ENCODE measurements at regions not wholly inside any gene's neighbourhood (a gene's known extent, or its start where the extent isn't known, plus 50 kb on each side); places are given as distances from the start of the nearest gene placed in this dataset.

DNA sequence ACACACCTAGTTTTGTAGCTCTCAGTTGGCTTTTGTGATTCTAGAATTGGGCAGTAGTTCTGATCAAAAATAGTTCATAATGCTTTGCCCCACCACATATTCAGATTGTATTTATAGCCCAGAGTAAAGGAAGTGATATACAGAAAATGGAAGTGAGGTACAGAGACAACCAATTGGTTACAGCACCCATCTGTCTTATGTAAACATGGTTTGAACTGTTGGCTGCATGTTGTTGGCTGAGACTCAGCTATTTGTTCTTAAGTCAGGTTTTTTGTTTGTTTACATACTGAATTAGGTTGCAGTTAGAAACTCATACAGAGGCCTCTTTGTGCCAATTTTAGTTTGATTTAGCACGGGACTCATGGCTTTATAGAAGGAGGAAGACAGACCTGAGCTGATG is 158.9 kb upstream of the GPR26 start:
- no peak overlapping the region for H3K4me3 ChIP-seq (ENCODE audit: control insufficient read depth in 2 of 3, extremely low read depth in 1 of 3, insufficient read depth in 2 of 3, low read depth in 1 of 3, low read length in 3 of 3)
- peaks cover 2% of the 10 kb centered on the region for H3K4me1 ChIP-seq (ENCODE audit: control insufficient read depth, extremely low read depth, insufficient read depth, low read length)
- H2AFZ ChIP-seq (ENCODE audit: control insufficient read depth, low read length): no peak overlapping the region
- no peaks in the 10 kb centered on the region for H3K9me1 ChIP-seq (ENCODE audit: control insufficient read depth, extremely low read depth, insufficient read depth, low read length)
- H3K9ac ChIP-seq (ENCODE audit: control insufficient read depth, extremely low read depth, insufficient read depth, low read length): no peak overlapping the region
- no peaks in the 10 kb centered on the region for H3K79me2 ChIP-seq (ENCODE audit: control insufficient read depth, insufficient read depth, low read length)
- no peaks in the 10 kb centered on the region for H4K20me1 ChIP-seq (ENCODE audit: control insufficient read depth, extremely low read depth, insufficient read depth, low read length)
- DNase-seq (ENCODE audit: low read depth, low spot score) (no peak), FAIRE-seq (no peak)
- H3K4me2 ChIP-seq (ENCODE audit: control insufficient read depth, extremely low read depth, insufficient read depth, low read depth, low read length): no peak overlapping the region
- dilution Hi-C loops (cut with MboI; ENCODE audit: extremely low pct_ligation_motif_present, low sequenced_read_pairs): no loop called here
- no peak overlapping the region for H3K27ac ChIP-seq (ENCODE audit: control insufficient read depth, insufficient read depth, low read length)
- no peaks in the 10 kb centered on the region for H3K27me3 ChIP-seq (ENCODE audit: control insufficient read depth, extremely low read depth, insufficient read depth, low read length)
- H3K36me3 ChIP-seq (ENCODE audit: control insufficient read depth in 2 of 2, extremely low read depth in 1 of 2, insufficient read depth in 2 of 2, low read length in 2 of 2): no peaks in the 10 kb centered on the region
- no peak for TF ChIP-seq EZH2 (IDR thresholded peaks at IDR 0.05; ENCODE audit: low read length)
- TF ChIP-seq, protein P1, sequence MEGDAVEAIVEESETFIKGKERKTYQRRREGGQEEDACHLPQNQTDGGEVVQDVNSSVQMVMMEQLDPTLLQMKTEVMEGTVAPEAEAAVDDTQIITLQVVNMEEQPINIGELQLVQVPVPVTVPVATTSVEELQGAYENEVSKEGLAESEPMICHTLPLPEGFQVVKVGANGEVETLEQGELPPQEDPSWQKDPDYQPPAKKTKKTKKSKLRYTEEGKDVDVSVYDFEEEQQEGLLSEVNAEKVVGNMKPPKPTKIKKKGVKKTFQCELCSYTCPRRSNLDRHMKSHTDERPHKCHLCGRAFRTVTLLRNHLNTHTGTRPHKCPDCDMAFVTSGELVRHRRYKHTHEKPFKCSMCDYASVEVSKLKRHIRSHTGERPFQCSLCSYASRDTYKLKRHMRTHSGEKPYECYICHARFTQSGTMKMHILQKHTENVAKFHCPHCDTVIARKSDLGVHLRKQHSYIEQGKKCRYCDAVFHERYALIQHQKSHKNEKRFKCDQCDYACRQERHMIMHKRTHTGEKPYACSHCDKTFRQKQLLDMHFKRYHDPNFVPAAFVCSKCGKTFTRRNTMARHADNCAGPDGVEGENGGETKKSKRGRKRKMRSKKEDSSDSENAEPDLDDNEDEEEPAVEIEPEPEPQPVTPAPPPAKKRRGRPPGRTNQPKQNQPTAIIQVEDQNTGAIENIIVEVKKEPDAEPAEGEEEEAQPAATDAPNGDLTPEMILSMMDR (optimal IDR thresholded peaks at IDR 0.05 in 1 of 3, IDR thresholded peaks at IDR 0.05 in 1 of 3, conservative IDR thresholded peaks at IDR 0.05 in 1 of 3; ENCODE audit: extremely low read depth in 1 of 3, insufficient read depth in 2 of 3, low read length in 3 of 3): no peak
- no peaks in the 10 kb centered on the region for H3K9me3 ChIP-seq (ENCODE audit: control insufficient read depth, low read depth, low read length)

DNA sequence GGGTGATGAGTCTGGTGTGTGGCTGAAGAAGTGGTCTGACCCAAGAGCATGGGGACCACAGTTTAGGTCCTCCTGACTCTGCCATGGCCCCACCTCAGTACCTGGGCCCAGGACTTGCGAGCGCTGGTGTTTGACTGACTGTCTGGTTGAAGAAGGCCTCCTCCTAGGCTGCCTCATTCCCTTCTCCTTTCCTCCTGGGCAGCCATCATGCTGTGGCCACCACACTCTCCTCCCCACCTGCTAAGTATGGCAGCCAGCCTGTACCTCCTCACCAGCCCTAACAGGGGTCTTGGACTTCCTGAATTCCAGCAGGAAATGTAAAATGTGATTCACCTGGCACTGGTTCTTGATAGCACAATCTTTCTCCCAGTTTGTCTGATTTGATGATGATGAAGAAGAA is 156.8 kb upstream of the GPR26 start:
- dilution Hi-C loops (cut with MboI; ENCODE audit: extremely low pct_ligation_motif_present, low sequenced_read_pairs): no loop called here
- no peaks in the 10 kb centered on the region for H3K9me1 ChIP-seq (ENCODE audit: control insufficient read depth, extremely low read depth, insufficient read depth, low read length)
- H4K20me1 ChIP-seq (ENCODE audit: control insufficient read depth, extremely low read depth, insufficient read depth, low read length): no peaks in the 10 kb centered on the region
- no peaks in the 10 kb centered on the region for H3K9me3 ChIP-seq (ENCODE audit: control insufficient read depth, low read depth, low read length)
- FAIRE-seq: no peak
- TF ChIP-seq EZH2 (IDR thresholded peaks at IDR 0.05; ENCODE audit: low read length): no peak
- TF ChIP-seq, protein P1 (optimal IDR thresholded peaks at IDR 0.05 in 1 of 3, IDR thresholded peaks at IDR 0.05 in 1 of 3, conservative IDR thresholded peaks at IDR 0.05 in 1 of 3; ENCODE audit: extremely low read depth in 1 of 3, insufficient read depth in 2 of 3, low read length in 3 of 3): no peak
- H3K36me3 ChIP-seq (ENCODE audit: control insufficient read depth in 2 of 2, extremely low read depth in 1 of 2, insufficient read depth in 2 of 2, low read length in 2 of 2): no peaks in the 10 kb centered on the region
- H3K9ac ChIP-seq (ENCODE audit: control insufficient read depth, extremely low read depth, insufficient read depth, low read length): no peak overlapping the region
- H3K27ac ChIP-seq (ENCODE audit: control insufficient read depth, insufficient read depth, low read length): no peak overlapping the region
- no peak overlapping the region for H3K4me2 ChIP-seq (ENCODE audit: control insufficient read depth, extremely low read depth, insufficient read depth, low read depth, low read length)
- peaks cover 8% of the 10 kb centered on the region for H3K27me3 ChIP-seq (ENCODE audit: control insufficient read depth, extremely low read depth, insufficient read depth, low read length)
- no peak for DNase-seq (ENCODE audit: low read depth, low spot score)
- no peaks in the 10 kb centered on the region for H3K79me2 ChIP-seq (ENCODE audit: control insufficient read depth, insufficient read depth, low read length)
- no peaks in the 10 kb centered on the region for H3K4me1 ChIP-seq (ENCODE audit: control insufficient read depth, extremely low read depth, insufficient read depth, low read length)
- no peak overlapping the region for H3K4me3 ChIP-seq (ENCODE audit: control insufficient read depth in 2 of 3, extremely low read depth in 1 of 3, insufficient read depth in 2 of 3, low read depth in 1 of 3, low read length in 3 of 3)
- H2AFZ ChIP-seq (ENCODE audit: control insufficient read depth, low read length): no peak overlapping the region
